HG02763 (cell line): ENCODE measurements at regions not wholly inside any gene's neighbourhood (a gene's known extent, or its start where the extent isn't known, plus 50 kb on each side); places are given as distances from the start of the nearest gene placed in this dataset.
"Not testable (repeated sequence)": the region's sequence is repeated elsewhere in the genome, so short reads cannot be mapped to it uniquely, and the experiment has no call there.

Experiments
- ATAC-seq: cut with Tn5 transposase; IDR thresholded peaks from one replicate; pipeline ENCODE4 v1.9.1; 2021; ENCODE audit warnings: mild to moderate bottlenecking, moderate library complexity; ENCODE audit not compliant: unreplicated experiment

- no peak for ATAC-seq
Measured at GRCh38 chr12:47491516-47492305, 214.1 kb downstream of the RPAP3 start.

- no peak for ATAC-seq
Measured at GRCh38 chr12:47488888-47489287, 216.9 kb downstream of the RPAP3 start.

GRCh38 chr12:47481041-47481440, 224.8 kb downstream of the RPAP3 start:
- ATAC-seq, result no peak

- no peak for ATAC-seq
Measured at GRCh38 chr12:47478426-47478825, 227.4 kb downstream of the RPAP3 start.

GRCh38 chr12:47473091-47473490, 232.7 kb downstream of the RPAP3 start:
- no peak for ATAC-seq

- not testable (repeated sequence) for ATAC-seq
Measured at GRCh38 chr12:47470349-47470748, 235.5 kb downstream of the RPAP3 start.

- ATAC-seq, result not testable (repeated sequence)
Measured at GRCh38 chr12:47463918-47464317, 241.9 kb downstream of the RPAP3 start.

GRCh38 chr12:47458279-47458678, 247.6 kb downstream of the RPAP3 start:
- no peak for ATAC-seq

GRCh38 chr12:47449797-47450196, 256.0 kb downstream of the RPAP3 start:
- ATAC-seq, result no peak

GRCh38 chr12:47442310-47442709, 263.5 kb downstream of the RPAP3 start:
- no peak for ATAC-seq

GRCh38 chr12:47441490-47441889, 264.3 kb downstream of the RPAP3 start:
- ATAC-seq, result no peak

GRCh38 chr12:47438175-47438574, 267.7 kb downstream of the RPAP3 start:
- ATAC-seq, result no peak

- ATAC-seq, result no peak
Measured at GRCh38 chr12:47437570-47437969, 268.3 kb downstream of the RPAP3 start.

- ATAC-seq, result no peak
Measured at GRCh38 chr12:47433876-47434275, 272.0 kb downstream of the RPAP3 start.

GRCh38 chr12:47426678-47427309, 279.0 kb downstream of the RPAP3 start:
- ATAC-seq, result not testable (repeated sequence)

- no peak for ATAC-seq
Measured at GRCh38 chr12:47422611-47423010, 283.2 kb downstream of the RPAP3 start.

- ATAC-seq, result no peak
Measured at GRCh38 chr12:47419497-47419896, 286.3 kb downstream of the RPAP3 start.

- no peak for ATAC-seq
Measured at GRCh38 chr12:47417955-47418354, 287.9 kb downstream of the RPAP3 start.

- no peak for ATAC-seq
Measured at GRCh38 chr12:47417121-47417520, 288.7 kb downstream of the RPAP3 start.

- no peak for ATAC-seq
Measured at GRCh38 chr12:47415054-47415453, 290.8 kb downstream of the RPAP3 start.

- ATAC-seq, result no peak
Measured at GRCh38 chr12:47414511-47414910, 291.3 kb downstream of the RPAP3 start.

GRCh38 chr12:47413806-47414205, 292.0 kb downstream of the RPAP3 start:
- ATAC-seq, result no peak
